NCI-H1048 (cell line): ENCODE measurements at regions not wholly inside any gene's neighbourhood (a gene's known extent, or its start where the extent isn't known, plus 50 kb on each side); places are given as distances from the start of the nearest gene placed in this dataset.
"Not testable (repeated sequence)": the region's sequence is repeated elsewhere in the genome, so short reads cannot be mapped to it uniquely, and the experiment has no call there.

ENCODE experiments used
- DNase-seq: peaks from one replicate; lab custom pipeline; 2025; lab: John Stamatoyannopoulos, UW

DNA sequence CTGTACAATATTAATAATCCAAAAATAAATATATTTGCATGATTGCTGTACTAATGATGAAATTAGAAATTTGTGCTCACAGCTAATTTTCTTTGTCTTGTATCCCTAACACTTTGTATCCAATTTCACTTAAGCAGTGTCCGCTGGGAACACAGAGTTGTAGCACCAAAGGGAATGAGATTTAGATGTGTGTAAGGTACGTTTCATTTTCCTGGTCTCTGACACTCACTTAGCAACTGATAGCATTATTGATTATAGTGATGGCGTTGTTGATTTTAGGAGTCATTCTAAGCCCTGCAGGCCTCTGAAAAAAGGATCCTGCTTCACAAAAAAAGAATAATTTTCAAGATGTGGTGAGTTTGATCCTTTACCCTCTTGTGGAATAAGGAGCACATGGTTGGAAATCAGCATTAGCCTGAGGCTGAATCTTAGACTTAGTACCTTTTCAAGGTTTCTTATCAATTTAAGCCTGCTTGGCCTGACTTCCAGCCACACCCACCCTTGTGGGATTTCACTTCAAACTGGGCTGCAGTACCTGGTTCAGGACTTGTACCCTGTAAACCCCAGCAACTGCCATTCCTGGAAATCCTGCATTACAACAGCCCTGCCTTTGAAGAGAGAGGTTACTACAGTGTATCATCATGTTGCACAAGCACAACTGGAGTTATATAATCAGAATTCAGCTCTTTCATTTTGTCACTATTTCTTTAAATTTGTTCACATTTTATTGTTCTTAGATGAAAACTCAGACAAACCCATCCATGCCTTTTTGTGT is 116.2 kb downstream of the RND3 start:
- no peak for DNase-seq

DNA sequence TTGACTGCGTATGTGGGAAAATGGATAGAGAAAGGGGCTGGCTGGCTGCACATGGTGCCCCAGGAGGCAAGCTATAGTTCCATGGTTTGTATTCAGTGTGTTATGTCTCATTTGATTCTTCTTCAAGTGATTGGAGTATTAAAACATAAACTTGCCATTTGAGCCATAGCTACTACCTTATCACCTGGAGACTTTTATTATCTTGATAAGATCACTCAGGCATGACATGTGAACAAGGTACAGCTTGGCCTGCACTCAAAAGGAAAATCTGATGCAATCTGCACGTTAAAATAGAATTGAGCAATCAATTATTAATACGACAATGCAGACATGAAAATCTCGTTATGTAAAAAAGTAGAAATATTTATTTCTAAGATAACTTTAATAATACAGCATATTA is 116.9 kb downstream of the RND3 start:
- no peak for DNase-seq

DNA sequence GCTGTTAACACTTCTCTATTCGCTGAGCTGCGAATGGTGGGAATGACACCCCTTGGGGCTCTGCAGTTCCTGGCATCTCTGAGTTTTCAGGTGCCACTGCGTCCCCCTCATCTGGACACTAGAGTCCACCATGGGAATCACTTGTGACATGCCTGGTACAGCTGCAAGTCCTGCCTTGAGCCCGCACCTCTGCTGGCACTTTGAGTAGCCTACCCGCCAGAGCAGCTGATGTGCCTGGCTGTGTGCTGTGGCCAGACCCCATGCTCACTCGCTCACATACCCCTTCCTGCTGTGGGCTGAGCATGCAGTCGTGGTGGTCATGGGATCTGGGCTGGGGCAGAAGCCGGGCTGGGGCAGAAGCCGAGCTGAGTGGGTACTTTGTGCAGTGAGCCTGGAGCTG is 117.6 kb downstream of the RND3 start:
- no peak for DNase-seq

DNA sequence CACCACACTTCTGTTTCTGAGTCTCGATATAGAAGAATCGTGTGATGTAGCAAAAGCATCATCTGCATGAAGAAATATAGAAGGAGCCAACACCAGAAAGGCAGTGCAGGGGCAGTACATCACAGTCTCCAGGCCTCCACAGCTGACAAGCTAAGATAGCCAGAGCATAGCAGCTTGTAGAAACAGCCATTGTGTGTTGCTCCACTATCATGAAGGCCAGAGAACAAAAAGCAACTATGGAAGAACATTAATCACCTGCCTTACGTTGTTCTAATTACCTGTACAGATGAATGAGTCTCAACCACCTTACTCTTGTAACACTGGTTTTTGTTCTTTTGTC is 129.0 kb downstream of the RND3 start:
- no peak for DNase-seq

DNA sequence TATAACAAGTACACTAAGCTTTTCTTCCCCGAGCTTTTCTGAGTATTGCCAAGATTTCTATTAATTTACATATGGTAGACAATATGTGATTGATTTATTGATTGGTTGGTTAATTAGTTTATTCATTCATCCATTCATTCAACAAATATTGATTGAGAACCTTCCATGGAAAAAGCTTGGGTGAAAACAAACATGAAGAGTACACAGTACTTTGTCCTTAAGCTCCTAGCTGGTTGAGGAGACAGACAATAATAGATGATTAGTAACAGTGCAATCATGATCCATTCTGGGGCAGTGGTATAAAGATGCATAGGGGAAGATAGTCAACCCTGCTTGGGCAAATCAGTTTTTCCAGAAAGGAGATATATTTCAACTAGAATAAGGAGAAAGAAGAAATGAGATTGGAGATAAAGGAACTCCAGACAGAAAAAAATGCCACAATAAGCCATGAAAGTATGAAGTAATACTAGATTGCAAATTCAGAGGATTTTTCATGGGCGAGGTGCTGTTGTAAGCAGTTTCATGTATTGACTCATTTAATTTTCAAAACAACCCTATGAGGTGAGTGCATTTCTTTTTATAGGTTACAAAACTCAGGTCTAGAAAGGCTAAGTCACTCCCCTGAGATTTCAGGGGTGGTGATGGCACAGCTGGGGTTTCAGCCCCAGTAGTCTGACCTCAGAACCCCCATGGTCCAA is 129.5 kb downstream of the RND3 start:
- DNase-seq: no peak

DNA sequence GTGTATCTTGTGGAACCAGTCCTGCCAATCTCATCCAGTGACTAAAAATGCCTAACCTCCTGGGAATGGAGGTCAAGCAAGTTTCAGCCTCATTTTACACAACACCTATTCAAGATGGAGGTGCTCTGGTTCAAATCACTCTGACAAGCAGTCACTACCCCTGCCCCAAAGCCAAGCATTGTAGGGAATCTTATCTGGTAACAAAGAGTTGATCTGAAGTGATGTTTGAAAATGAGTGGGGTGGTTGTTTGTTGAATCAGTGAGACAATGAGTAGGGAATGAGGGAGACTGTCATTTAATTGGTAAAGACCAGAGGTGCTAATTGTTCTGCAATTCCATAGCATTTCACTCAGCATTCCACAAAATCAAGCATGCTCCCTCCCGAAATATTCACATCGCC is 132.0 kb downstream of the RND3 start:
- no peak for DNase-seq

DNA sequence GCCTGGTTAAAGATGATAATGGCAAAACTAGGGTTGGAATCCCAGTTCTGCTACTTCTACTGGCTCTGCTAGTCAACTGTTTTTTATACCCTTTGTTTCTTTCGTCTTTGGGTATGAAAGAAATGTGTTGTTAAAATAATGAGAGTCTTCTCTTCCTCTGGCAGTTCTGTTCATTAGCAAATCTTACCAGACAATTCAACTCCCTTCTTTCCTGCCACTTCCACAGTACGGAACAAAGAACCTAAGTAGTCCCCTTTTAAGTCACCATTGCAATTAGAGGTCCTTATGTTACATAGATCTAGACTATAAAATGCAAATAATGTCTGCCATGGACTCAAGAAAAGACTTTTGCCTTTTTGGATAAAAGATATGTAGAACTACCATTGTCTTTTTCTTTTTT is 134.1 kb downstream of the RND3 start:
- no peak for DNase-seq

DNA sequence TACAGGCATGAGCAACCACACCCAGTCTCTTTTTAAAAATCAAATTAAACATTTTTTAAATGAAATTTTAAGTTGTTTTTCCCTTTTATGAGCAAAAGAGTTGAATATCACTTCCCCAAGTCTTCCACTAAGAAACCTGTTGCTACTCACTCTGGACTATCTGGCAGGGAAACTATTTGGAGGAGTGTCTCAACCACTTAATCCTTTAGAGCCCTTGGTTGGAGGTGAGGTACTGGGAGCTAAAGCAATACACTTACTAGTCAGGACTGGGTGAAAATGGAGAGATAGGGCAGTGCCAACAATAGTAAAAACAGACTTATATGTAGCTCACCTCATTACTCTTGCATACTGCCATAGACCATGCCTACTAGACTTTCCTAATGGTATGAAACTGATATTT is 135.5 kb downstream of the RND3 start:
- no peak for DNase-seq

DNA sequence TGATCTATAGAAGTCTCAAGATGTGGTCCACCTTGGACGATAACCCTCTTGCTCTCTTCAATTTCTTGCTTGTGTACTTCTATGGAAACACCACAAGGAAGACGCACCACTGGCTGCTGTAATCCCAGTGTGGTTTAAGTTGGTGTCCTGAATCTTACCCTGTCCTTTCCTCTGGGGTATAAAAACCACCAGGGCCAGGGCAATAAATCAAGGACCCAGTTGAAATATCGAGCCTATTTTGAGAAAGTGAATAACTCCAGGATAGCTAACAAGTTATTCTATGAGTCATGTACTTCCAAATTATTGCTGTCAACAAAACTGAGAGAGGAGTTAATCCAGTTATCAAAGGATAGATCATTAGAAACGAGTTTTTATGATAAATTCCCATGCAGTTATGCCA is 137.0 kb downstream of the RND3 start:
- no peak for DNase-seq

DNA sequence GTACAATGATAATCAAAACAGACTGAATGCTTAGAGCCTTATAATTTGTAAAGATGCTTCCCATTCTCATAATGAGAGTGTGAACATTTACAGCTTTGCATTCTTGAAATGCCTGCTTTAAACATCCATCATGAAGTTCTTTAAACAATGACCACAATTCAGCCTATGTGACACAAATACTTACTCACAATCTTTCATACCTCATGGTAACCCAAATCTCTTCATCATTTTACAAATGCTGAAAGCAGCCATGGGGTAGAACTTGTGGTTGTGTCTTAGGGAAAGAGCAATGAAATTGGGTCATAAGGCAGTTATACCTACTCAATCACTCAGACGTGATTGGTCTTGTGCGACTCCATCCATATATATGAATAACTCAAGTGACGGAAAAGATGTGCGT is 140.7 kb downstream of the RND3 start:
- DNase-seq: no peak

DNA sequence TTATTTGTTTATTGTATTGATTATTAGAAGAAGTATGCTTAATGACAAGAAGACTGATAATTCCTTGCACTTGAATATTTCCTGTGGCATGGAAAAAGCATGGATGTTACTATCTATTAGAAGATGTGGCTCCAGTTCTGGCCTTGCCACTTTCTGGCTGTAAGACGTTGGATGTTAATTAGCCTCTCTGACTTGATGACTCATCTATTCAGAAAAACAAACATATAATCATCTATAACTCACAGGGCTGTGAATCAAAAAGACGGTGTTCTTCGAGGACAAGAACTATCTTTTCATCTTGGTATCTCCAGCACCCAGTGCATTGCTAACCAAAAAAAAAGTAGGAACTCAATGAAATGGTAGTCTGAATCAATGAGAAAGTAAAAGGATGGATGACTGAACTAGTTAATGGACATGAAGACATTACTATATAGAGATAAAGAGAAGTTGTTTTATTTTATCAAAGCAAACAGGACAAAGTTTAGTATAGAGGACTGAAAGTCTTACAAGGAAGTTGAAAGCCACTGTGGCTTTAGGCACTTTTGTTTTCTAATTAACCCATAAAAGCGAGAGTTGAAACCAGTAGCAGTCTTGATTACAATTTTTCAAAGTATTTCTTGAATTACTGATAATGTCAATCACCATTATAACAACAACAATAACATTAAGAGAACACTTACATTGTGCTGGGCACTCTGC is 145.3 kb downstream of the RND3 start:
- DNase-seq: no peak

DNA sequence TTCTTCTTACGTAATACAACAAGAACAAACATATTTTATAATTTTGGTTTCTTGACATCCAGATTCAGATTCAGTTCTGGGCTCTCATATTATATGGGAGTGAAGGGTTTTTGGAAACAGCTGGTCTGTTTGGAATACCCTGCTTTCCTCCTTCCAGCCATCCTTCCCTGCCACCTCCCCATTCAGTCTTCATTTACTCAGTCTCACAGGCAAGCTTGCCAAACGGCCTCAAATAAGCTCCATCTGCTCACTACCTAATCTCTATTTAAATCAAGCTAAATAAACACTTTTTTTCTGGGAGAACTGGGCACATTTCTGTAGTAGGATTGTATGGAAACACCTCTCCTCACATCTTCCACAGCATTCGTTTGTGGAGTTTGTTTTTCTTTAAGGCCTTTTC is 147.5 kb downstream of the RND3 start:
- no peak for DNase-seq

DNA sequence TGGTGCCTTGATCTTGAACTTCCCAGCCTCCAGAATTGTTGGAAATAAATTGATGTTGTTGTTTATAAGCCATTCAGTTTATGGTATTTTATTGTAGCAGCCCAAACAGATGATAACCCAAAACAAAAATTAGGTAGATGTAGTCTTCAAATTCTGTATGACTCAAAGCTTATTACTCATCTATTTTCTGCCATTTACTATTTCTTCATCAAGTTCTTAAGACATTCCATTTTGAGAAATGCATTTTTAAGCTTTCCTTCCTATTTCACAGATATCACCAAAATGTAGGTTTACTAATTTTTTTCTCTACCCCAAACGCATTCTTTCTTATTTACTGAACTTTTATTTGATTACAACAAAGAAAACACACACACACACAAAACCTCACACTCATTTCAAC is 148.2 kb downstream of the RND3 start:
- DNase-seq: no peak

DNA sequence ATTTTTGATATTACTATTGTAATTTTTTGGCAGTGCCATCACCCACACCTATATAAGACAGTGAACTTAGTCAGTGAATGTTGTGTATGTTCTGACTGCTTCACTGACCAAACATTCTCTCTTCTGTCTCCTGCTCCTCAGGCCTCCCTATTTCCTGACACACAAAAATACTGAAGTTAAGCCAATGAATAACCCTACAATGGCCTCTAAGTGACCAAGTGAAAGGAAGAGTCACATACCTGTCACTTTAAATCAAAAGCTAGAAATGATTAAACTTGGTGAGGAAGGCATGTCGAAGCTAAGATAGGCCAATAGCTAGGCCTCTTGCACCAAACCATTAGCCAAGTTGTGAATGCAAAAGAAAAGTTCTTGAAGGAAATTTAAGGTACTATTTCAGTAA is 151.9 kb downstream of the RND3 start:
- no peak for DNase-seq

DNA sequence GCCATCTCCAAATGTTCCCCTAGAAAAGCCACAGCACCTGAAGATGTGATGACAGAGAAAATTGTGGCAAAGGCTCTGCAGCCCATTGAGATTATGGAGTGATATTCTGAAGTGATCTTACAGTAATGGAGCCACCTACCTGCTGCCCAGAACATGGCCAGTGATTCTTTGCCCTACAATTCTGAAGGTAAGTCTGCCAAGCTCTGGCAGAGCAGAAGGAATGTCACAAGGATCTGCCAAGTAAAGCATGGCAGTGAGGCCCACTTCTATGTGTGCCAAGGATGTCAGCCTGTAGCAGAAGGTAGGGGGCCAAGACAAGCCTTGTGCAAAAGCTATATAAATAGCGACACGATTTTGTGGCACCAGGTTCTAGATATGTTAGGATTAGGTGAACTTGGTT is 155.1 kb downstream of the RND3 start:
- no peak for DNase-seq

DNA sequence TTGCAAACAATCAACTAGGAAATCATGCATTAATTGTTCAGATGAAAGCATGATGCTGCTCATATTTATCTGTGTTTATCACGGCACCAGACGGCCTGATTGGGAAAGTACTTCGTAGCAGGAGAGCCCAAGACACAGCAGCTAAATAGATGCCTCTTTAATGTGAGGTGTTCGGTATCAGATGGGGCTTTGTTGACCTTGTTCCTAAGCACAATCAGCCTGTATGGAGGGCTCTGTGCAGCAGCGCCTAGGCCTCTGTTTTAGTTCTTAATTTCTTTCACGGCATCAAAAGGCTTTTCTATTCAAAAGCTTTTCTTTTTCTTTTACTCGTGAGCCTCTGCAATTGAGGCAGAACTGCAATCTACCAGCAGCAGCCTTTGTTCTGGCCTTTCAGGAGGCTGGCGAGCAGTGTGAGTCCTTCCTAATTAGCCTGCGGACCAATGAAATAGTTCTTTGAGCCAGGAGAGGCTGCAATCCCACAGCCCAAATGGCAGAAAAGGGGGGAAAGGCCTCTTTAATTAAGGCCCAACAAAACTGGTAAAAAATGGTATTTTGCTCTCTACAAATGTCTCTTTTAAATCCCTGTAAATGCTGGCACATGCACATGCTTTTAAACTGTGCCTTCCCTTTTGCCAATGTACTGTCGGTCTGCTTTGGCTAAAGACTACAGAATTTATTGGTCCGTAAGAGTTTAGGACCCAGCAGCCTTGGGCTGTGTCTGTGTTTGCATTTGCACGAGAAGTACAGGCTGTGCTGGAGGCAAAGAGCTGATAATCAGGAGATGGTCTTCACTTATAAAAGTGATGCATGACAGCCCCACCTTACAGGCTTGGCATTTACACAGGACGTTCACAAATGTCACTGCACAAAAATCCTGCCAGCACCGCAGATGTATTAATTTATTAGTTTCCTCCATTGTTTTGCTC is 159.6 kb downstream of the RND3 start:
- no peak for DNase-seq

DNA sequence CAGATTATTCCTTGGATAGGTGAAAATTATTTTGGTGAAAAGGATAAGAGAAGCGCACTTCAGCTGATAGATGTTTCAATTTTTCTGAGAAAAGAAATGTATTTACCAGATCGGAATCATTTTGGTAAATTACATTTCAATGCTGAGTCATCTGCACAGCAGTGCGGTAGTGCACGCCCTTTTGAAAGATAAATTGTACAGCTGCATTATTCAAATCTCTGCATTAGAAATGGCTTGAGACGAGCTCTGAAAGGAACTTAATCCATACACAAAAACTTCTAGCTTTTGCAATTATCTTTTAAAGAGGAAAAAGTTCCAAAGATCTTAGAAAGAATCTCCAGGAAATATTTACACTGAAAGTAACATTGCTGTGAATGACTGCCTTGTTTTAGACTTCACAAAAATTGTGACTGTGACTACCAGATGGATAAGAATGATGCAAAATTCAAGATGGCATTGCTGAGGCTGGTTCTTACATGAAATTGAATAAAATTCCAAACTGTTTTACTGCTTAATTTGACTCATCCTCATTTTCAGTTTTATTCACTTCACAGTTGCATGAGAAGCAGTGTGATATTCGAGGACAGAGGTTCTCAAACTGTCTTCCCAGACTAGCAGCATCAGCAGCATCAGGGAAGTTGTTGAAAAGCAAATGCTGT is 161.7 kb downstream of the RND3 start:
- DNase-seq: no peak

DNA sequence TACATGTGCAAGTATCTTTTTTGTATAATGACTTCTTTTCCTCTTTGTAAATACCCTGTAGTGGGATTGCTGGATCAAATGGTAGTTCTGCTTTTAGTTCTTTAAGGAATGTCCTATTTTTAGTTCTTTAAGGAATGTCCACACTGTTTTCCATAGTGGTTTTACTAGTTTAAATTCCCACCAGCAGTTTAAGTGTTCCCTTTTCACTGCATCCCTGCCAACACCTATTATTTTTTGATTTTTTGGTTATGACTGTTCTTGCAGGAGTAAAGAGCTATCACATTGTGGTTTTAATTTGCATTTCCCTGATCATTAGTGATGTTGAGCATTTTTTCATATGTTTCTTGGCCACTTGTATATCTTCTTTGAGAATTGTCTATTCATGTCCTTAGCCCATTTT is 164.4 kb downstream of the RND3 start:
- not testable (repeated sequence) for DNase-seq

DNA sequence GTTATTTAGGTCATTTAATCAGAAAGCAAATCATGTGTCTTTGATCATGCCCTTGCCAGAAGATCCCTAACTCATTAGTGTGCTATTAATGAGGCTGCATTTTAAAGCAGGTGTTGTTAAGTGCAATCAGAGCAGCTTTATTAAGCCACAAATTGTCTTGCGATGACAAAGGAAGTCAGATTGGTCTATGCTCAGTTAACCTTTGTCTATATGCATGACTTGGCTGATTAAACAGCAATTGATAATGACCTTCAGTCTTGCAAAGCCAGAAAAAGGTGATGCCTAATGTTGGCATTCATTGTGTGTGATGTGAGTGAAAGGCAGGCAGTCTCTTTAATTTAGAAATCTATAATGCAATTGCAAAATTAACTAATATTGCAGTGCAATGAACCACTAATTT is 166.9 kb downstream of the RND3 start:
- DNase-seq: no peak

DNA sequence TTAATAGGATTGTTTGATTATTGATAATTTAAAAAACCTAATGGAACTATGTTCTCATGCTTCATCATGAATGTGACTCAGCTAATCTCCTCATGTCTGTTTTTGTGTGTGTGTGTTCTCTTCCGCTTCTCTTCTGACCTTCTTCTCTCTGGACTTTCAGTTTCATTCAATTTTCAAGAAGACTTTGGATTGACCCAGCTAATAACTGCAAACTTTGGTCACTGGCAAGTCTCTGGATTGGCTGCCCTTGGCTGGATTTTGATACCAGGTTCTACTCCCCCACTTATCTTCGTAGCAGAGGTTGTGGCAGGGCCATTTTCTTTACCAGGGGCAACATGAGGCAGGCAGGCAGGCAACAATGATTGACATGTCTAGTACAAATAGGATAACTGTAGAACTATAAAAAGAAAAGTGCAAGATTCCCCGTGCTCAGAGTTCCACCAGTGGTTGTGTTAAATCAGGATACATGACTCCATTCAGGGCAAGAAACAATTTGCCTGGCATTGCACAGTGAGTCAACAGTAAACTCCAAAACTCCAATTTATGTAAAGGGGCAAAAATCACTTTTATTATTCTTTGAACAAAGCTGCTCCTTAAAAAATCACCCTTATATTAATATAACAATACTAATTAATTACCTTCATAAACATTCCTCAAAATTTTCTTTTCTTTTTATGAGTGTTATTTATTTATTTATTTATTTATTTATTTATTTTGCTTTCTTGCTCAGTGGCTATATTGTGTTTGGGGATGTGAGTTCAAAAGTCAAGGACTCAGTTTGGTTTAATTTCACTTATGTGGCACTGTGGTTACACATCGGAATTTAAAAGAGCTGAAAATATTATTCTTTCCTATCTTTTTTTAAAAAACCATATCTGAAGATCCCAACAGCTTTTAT is 167.6 kb downstream of the RND3 start:
- no peak for DNase-seq

DNA sequence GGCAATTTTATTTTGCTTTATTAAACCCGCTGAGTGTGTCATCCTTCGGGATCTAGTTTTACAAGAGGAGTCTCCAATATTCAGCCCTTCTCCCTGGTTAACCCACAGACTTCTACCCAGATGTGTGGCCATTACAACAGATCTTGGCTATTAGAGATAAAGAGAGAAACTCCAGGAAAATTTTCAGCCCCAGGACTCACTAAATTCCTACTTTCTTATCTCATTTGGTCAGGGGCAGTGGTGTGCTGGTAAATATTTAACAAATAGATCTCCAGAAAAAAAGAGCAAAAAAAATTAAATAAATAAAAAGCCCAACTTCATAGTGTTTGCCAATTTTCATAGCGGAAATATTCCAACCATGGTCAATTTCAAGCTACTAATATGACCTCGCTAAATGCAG is 168.4 kb downstream of the RND3 start:
- DNase-seq: no peak
